HK-2 (cell line): ENCODE measurements at regions not wholly inside any gene's neighbourhood (a gene's known extent, or its start where the extent isn't known, plus 50 kb on each side); places are given as distances from the start of the nearest gene placed in this dataset.
"Not testable (repeated sequence)": the region's sequence is repeated elsewhere in the genome, so short reads cannot be mapped to it uniquely, and the experiment has no call there.

ENCODE experiments used
- DNase-seq: peaks from one replicate; pipeline ENCODE4 v3.0.0-alpha.2; 2018; ENCODE audit not compliant: unreplicated experiment

- not testable (repeated sequence) for DNase-seq
These were observed 184.6 kb upstream of the NR3C1 start for GRCh38 chr5:143588121-143588520.

GRCh38 chr5:143586781-143587362 is 183.4 kb upstream of the NR3C1 start:
- no peak for DNase-seq

GRCh38 chr5:143585970-143586369 is 182.5 kb upstream of the NR3C1 start:
- DNase-seq = no peak

GRCh38 chr5:143583409-143583808 is 179.9 kb upstream of the NR3C1 start:
- no peak for DNase-seq

- DNase-seq = no peak
These were observed 179.4 kb upstream of the NR3C1 start for GRCh38 chr5:143582869-143583268.

- DNase-seq = no peak
These were observed 178.7 kb upstream of the NR3C1 start for GRCh38 chr5:143582176-143582575.

- no peak for DNase-seq
These were observed 178.2 kb upstream of the NR3C1 start for GRCh38 chr5:143581649-143582048.

GRCh38 chr5:143581147-143581546 is 177.7 kb upstream of the NR3C1 start:
- DNase-seq = no peak

- no peak for DNase-seq
These were observed 173.4 kb upstream of the NR3C1 start for GRCh38 chr5:143576711-143577484.

GRCh38 chr5:143575286-143575685 is 171.8 kb upstream of the NR3C1 start:
- no peak for DNase-seq

GRCh38 chr5:143574236-143574635 is 170.8 kb upstream of the NR3C1 start:
- DNase-seq = no peak

GRCh38 chr5:143573568-143574170 is 170.2 kb upstream of the NR3C1 start:
- DNase-seq = no peak

GRCh38 chr5:143572671-143573070 is 169.2 kb upstream of the NR3C1 start:
- DNase-seq = no peak

- no peak for DNase-seq
These were observed 168.4 kb upstream of the NR3C1 start for GRCh38 chr5:143571642-143572624.

- no peak for DNase-seq
These were observed 167.5 kb upstream of the NR3C1 start for GRCh38 chr5:143570989-143571388.

GRCh38 chr5:143569722-143570567 is 166.5 kb upstream of the NR3C1 start:
- DNase-seq = no peak

GRCh38 chr5:143569213-143569701 is 165.8 kb upstream of the NR3C1 start:
- DNase-seq = no peak

- DNase-seq = no peak
These were observed 164.4 kb upstream of the NR3C1 start for GRCh38 chr5:143567583-143568504.

- no peak for DNase-seq
These were observed 162.7 kb upstream of the NR3C1 start for GRCh38 chr5:143566139-143566538.

- no peak for DNase-seq
These were observed 160.9 kb upstream of the NR3C1 start for GRCh38 chr5:143564417-143564816.
